Heart left ventricle (tissue), 16 donors: ENCODE measurements at regions not wholly inside any gene's neighbourhood (a gene's known extent, or its start where the extent isn't known, plus 50 kb on each side); places are given as distances from the start of the nearest gene placed in this dataset.

Experiments used
- ATAC-seq, 4 donors: fragments of 200-7000 bp; cut with Tn5 transposase; one replicate each; pipeline ENCODE4 v1.9.1; 2020 to 2022; ENCODE audit warnings: moderate library complexity in 4 of 4, mild to moderate bottlenecking in 3 of 4, moderate number of reproducible peaks in 1 of 4
- DNase-seq, 5 donors: peaks; one replicate each; pipeline ENCODE4 v3.0.0-alpha.2; 2020
- H3K27ac ChIP-seq, 12 donors: fragments of 200-600 bp; sonication (generic) in 4 of 12; one replicate each; pipeline versions ENCODE4 v1.5.0 to v1.8.0; 2016 to 2022; ENCODE audit warnings: mild to moderate bottlenecking in 2 of 12
- H3K27me3 ChIP-seq, 9 donors: fragments of 200-600 bp; sonication (generic) in 2 of 9; one replicate each; pipeline versions ENCODE4 v1.5.1 to v1.8.0; 2016 to 2022; ENCODE audit warnings: mild to moderate bottlenecking in 3 of 9
- H3K36me3 ChIP-seq, 9 donors: fragments of 200-600 bp; sonication (generic) in 2 of 9; one replicate each; pipeline versions ENCODE4 v1.5.0 to v1.8.0; 2018 to 2022; ENCODE audit warnings: mild to moderate bottlenecking in 2 of 9
- H3K4me1 ChIP-seq, 12 donors: fragments of 200-600 bp; sonication (generic) in 4 of 12; one replicate each; pipeline versions ENCODE4 v1.5.0 to v1.8.0; 2016 to 2022; ENCODE audit warnings: mild to moderate bottlenecking in 3 of 12
- H3K4me3 ChIP-seq, 12 donors: fragments of 200-600 bp; sonication (generic) in 4 of 12; one replicate each; pipeline versions ENCODE4 v1.5.0 to v1.8.0; 2017 to 2022; ENCODE audit warnings: mild to moderate bottlenecking in 9 of 12, moderate library complexity in 4 of 12
- H3K9me3 ChIP-seq, 12 donors: fragments of 200-600 bp; sonication (generic) in 4 of 12; one replicate each; pipeline versions ENCODE4 v1.5.0 to v1.8.0; 2016 to 2022; ENCODE audit warnings: mild to moderate bottlenecking in 1 of 12
- POLR2A ChIP-seq, 2 donors: fragments of 450-650 bp; IDR thresholded peaks; one replicate each; pipeline ENCODE4 v1.6.1; 2017; ENCODE audit warnings: antibody characterized with exemption in 2 of 2, mild to moderate bottlenecking in 2 of 2, moderate library complexity in 2 of 2
- WGBS, 4 donors: extraction: QIAGEN DNeasy Blood & Tissue Kit in 2 of 4; methylation state at CpG; one replicate each; pipeline versions ENCODE4 v1.1.5 to v1.1.7; 2013 to 2018; 5-methylcytosine and 5-hydroxymethylcytosine counted together
- intact Hi-C, 10 donors: fragments of 100-400 bp; cut with DNase I; formaldehyde crosslinking; loops; one replicate each; pipeline versions ENCODE4 v1.11.1 to v1.14.2; 2022
- TF ChIP-seq, protein P1 (sequence below), 12 donors: fragments of 200-600 bp; sonication (generic) in 4 of 12; IDR thresholded peaks; one replicate each; pipeline versions ENCODE4 v1.5.0 to v1.8.0; 2018 to 2022; ENCODE audit warnings: antibody characterized with exemption in 12 of 12, mild to moderate bottlenecking in 5 of 12
- donor health status: ischemic (EF 13 %, LVEDD 7.1; RV severe dilation, severe dysfunction).
- donor health status: healthy with polysubstance abuse.
- donor health status: DM: no; HTN: yes; CAD: no.
- donor health status: DM: no; HTN: no; CAD: no.
- donor health status: ischemic (EF 25% LVEDD 6.9; RV normal size, moderate dysfunction).
- donor health status: ischemic (EF 25% LVEDD 5.7; RV mildly dilated, moderate dysfunction).
- donor health status: healthy.
- donor health status: DM: yes; HTN: yes; CAD: no.
- donor health status: ischemic (EF 35%, LVEDD 5.7; RV mildly dilated, moderate dysfunction).
- donor health status: nonischemic (EF 11% LVEDD 7.7; RV severe dilation, severe dysfunction).
- donor health status: DM: yes; HTN: yes; CAD: no.
- donor health status: PGD.
- donor health status: ischemic (EF 29% LVEDD 5.4; RV normal size, mild dysfunction).
- donor health status: nonischemic (EF 23%, LVEDD 6.1; RV moderate dilation, normal function).

DNA sequence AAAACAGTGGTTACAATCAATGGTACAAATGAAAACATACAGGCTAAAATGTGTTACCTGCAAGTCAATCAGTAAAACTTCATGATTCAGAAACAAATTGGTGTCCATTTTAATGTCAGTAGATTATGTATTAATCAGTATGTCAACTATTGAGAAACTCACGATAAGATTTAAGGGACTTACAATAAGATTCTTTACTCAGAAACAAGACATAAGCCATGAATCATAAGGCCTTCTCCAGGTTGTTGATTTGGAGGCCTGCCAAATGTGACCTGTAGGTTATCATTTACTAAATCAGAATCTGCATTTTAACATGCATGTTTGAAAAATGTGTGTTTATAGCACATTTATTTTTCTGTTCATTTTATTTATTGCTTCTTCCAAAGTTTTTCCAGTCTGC, 623.1 kb downstream of the CCDC85A start:
- intact Hi-C loops = no loop called here
- Histone ChIP-seq H3K4me1 (no peaks in the 10 kb centered on the region), H3K9me3 (no peaks in the 10 kb centered on the region), H3K36me3 (no peaks in the 10 kb centered on the region), H3K27me3 (no peaks in the 10 kb centered on the region), H3K27ac (no peak overlapping the region), H3K4me3 (no peak overlapping the region)
- DNase-seq (no peak), ATAC-seq (no peak)
- WGBS, 4 donors = 84 to 92% (median 90%) methylated on average over 1 of the region's 1 CpG
- TF ChIP-seq POLR2A (IDR thresholded peaks at IDR 0.05) = no peak
- TF ChIP-seq, protein P1, sequence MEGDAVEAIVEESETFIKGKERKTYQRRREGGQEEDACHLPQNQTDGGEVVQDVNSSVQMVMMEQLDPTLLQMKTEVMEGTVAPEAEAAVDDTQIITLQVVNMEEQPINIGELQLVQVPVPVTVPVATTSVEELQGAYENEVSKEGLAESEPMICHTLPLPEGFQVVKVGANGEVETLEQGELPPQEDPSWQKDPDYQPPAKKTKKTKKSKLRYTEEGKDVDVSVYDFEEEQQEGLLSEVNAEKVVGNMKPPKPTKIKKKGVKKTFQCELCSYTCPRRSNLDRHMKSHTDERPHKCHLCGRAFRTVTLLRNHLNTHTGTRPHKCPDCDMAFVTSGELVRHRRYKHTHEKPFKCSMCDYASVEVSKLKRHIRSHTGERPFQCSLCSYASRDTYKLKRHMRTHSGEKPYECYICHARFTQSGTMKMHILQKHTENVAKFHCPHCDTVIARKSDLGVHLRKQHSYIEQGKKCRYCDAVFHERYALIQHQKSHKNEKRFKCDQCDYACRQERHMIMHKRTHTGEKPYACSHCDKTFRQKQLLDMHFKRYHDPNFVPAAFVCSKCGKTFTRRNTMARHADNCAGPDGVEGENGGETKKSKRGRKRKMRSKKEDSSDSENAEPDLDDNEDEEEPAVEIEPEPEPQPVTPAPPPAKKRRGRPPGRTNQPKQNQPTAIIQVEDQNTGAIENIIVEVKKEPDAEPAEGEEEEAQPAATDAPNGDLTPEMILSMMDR (IDR thresholded peaks at IDR 0.05) = no peak

DNA sequence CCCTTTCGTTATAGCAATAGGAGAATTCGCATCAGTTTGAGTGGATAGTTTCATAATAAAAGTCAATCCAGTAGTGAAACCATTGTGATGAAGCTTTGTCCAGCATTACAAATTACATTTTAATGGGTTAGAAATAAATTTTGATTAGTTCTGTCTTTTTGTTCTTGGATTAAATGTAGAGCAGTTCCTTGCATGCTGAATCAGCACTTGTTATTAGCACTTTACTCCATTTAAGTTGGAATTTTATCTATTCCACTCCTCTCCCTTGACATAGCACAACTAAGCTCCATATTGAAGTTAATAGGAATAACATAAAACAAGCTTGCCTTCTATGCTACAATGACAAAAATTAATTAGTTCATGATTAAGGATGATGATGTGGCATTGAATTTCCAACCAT, 624.1 kb downstream of the CCDC85A start:
- no peak for TF ChIP-seq POLR2A (IDR thresholded peaks at IDR 0.05)
- TF ChIP-seq, protein P1 (IDR thresholded peaks at IDR 0.05) = no peak
- no peak overlapping the region for H3K27ac ChIP-seq
- DNase-seq (no peak), ATAC-seq (no peak)
- no peaks in the 10 kb centered on the region for H3K36me3 ChIP-seq
- H3K4me3 ChIP-seq = no peak overlapping the region
- no peaks in the 10 kb centered on the region for H3K27me3 ChIP-seq
- 81 to 90% (median 84%) methylated on average over 2 of the region's 2 CpGs for WGBS, 4 donors
- intact Hi-C loops = no loop called here
- H3K4me1 ChIP-seq = no peaks in the 10 kb centered on the region
- no peaks in the 10 kb centered on the region for H3K9me3 ChIP-seq

DNA sequence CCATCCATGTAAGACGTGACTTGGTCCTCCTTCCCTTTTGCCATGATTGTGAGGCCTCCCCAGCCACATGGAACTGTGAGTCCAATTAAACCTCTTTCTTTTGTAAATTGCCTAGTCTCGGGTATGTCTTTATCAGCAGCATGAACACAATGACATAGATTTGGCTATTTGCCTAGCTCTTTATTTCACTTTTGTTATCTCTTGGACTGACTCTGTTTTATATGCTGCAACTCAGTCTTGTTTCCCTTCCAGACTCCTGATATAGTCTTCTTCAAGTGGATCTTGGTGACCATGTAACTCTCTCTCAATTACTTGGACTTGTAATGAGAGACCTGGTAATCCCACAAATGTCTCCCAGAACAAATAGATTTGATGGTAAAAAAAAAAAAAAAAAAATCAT, 627.6 kb downstream of the CCDC85A start:
- H3K36me3 ChIP-seq = no peaks in the 10 kb centered on the region
- no peak overlapping the region for H3K27ac ChIP-seq
- no peak overlapping the region for H3K4me3 ChIP-seq
- no peaks in the 10 kb centered on the region for H3K4me1 ChIP-seq
- 29 to 41% (median 36%) methylated on average over 2 of the region's 2 CpGs for WGBS, 4 donors
- no peaks in the 10 kb centered on the region for H3K9me3 ChIP-seq
- DNase-seq (no peak), ATAC-seq (no peak)
- intact Hi-C loops = no loop called here
- TF ChIP-seq, protein P1 (IDR thresholded peaks at IDR 0.05) = no peak
- TF ChIP-seq POLR2A (IDR thresholded peaks at IDR 0.05) = no peak
- H3K27me3 ChIP-seq = no peaks in the 10 kb centered on the region

DNA sequence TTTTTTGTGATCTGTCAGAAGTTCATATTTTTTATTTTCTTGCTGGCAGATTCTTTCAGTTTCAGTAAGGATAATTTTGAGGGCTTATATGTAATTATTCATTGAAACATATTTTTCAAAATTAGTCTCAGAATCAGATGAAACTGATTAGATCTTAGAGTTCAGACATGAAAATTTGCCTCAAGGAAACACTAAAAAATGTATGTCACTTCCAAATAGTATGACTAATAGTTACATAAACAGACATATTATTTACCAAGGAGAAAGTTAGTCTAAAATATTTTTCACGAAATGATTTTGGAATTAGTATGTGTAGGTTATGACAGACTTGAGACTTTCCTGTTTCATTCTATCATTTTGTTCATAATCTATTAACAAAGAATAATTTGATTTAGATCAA, 628.6 kb downstream of the CCDC85A start:
- TF ChIP-seq, protein P1 (IDR thresholded peaks at IDR 0.05) = no peak
- TF ChIP-seq POLR2A (IDR thresholded peaks at IDR 0.05) = no peak
- Histone ChIP-seq H3K27me3 (no peaks in the 10 kb centered on the region), H3K4me1 (no peaks in the 10 kb centered on the region), H3K4me3 (no peak overlapping the region), H3K9me3 (no peaks in the 10 kb centered on the region), H3K36me3 (no peaks in the 10 kb centered on the region), H3K27ac (no peak overlapping the region)
- DNase-seq (no peak), ATAC-seq (no peak)
- intact Hi-C loops = no loop called here
- WGBS, 4 donors = 42 to 89% (median 82%) methylated on average over 1 of the region's 1 CpG
